Astrocyte (in vitro differentiated cells and primary cell): ENCODE measurements at regions not wholly inside any gene's neighbourhood (a gene's known extent, or its start where the extent isn't known, plus 50 kb on each side); places are given as distances from the start of the nearest gene placed in this dataset.

Experiments
- DNase-seq: peaks from one replicate; pipeline ENCODE4 v3.0.0-alpha.2; 2010; ENCODE audit warnings: low read depth
- FAIRE-seq: peaks from 2 replicates; lab custom pipeline; 2011; peaks lifted over from hg19 to GRCh38; lab: Jason Lieb, UNC
- H2AFZ ChIP-seq: 2 replicates; pipeline ENCODE4 v1.6.0; 2012; ENCODE audit warnings: low read depth, low read length, inconsistent platforms
- H3K27ac ChIP-seq: 2 replicates; pipeline ENCODE4 v1.5.1; 2011; ENCODE audit warnings: low read depth, low read length, inconsistent platforms
- H3K27me3 ChIP-seq: 2 replicates; pipeline ENCODE4 v1.6.0; 2011; ENCODE audit warnings: low read length, inconsistent platforms; ENCODE audit not compliant: insufficient read depth
- H3K36me3 ChIP-seq: 2 replicates; pipeline ENCODE4 v1.5.1; 2011; ENCODE audit warnings: low read length, inconsistent platforms; ENCODE audit not compliant: insufficient read depth
- H3K4me1 ChIP-seq: 2 replicates; pipeline ENCODE4 v1.5.1; 2011; ENCODE audit warnings: low read length, inconsistent platforms; ENCODE audit not compliant: insufficient read depth
- H3K4me2 ChIP-seq: 2 replicates; pipeline ENCODE4 v1.6.0; 2012; ENCODE audit warnings: low read length, inconsistent platforms
- H3K4me3 ChIP-seq: 2 replicates; pipeline ENCODE4 v1.5.1; 2011; ENCODE audit warnings: low read depth, mild to moderate bottlenecking, low read length, inconsistent platforms; ENCODE audit not compliant: insufficient read depth
- H3K79me2 ChIP-seq: 2 replicates; pipeline ENCODE4 v1.6.0; 2012; ENCODE audit warnings: mild to moderate bottlenecking, low read length, inconsistent platforms; ENCODE audit not compliant: insufficient read depth
- H3K9ac ChIP-seq: 2 replicates; pipeline ENCODE4 v1.6.0; 2012; ENCODE audit warnings: mild to moderate bottlenecking, low read length, inconsistent platforms
- H3K9me3 ChIP-seq: 2 replicates; pipeline ENCODE4 v1.5.1; 2012; ENCODE audit warnings: low read depth, mild to moderate bottlenecking, low read length, inconsistent platforms; ENCODE audit not compliant: insufficient read depth
- H4K20me1 ChIP-seq: 2 replicates; pipeline ENCODE4 v1.6.0; 2012; ENCODE audit warnings: low read length, inconsistent platforms; ENCODE audit not compliant: insufficient read depth
- H3K27ac Mint-ChIP-seq: one replicate; pipeline ENCODE4 v1.8.0; 2021; ENCODE audit warnings: mild to moderate bottlenecking, mixed read lengths; ENCODE audit not compliant: unreplicated experiment
- H3K27me3 Mint-ChIP-seq: one replicate; pipeline ENCODE4 v1.8.0; 2021; ENCODE audit warnings: low read depth, mixed read lengths; ENCODE audit not compliant: unreplicated experiment
- H3K36me3 Mint-ChIP-seq: one replicate; pipeline ENCODE4 v1.8.0; 2021; ENCODE audit warnings: low read depth, mixed read lengths; ENCODE audit not compliant: unreplicated experiment
- H3K4me1 Mint-ChIP-seq: one replicate; pipeline ENCODE4 v1.8.0; 2021; ENCODE audit warnings: low read depth, mixed read lengths; ENCODE audit not compliant: unreplicated experiment
- H3K4me3 Mint-ChIP-seq: one replicate; pipeline ENCODE4 v1.8.0; 2021; ENCODE audit warnings: mild to moderate bottlenecking, moderate library complexity, mixed read lengths; ENCODE audit not compliant: unreplicated experiment
- H3K9me3 Mint-ChIP-seq: one replicate; pipeline ENCODE4 v1.8.0; 2021; ENCODE audit warnings: mild to moderate bottlenecking, mixed read lengths; ENCODE audit not compliant: unreplicated experiment
- EZH2 ChIP-seq: IDR thresholded peaks from 2 replicates; pipeline ENCODE4 v1.6.1; 2012; ENCODE audit warnings: mild to moderate bottlenecking, low read length, inconsistent platforms; ENCODE audit not compliant: insufficient read depth
- TF ChIP-seq, protein P1 (sequence below): IDR thresholded peaks from 2 replicates; pipeline ENCODE4 v1.5.1; 2011; ENCODE audit warnings: low read depth, mild to moderate bottlenecking, inconsistent platforms, low read length, moderate library complexity; ENCODE audit not compliant: insufficient read depth

DNA sequence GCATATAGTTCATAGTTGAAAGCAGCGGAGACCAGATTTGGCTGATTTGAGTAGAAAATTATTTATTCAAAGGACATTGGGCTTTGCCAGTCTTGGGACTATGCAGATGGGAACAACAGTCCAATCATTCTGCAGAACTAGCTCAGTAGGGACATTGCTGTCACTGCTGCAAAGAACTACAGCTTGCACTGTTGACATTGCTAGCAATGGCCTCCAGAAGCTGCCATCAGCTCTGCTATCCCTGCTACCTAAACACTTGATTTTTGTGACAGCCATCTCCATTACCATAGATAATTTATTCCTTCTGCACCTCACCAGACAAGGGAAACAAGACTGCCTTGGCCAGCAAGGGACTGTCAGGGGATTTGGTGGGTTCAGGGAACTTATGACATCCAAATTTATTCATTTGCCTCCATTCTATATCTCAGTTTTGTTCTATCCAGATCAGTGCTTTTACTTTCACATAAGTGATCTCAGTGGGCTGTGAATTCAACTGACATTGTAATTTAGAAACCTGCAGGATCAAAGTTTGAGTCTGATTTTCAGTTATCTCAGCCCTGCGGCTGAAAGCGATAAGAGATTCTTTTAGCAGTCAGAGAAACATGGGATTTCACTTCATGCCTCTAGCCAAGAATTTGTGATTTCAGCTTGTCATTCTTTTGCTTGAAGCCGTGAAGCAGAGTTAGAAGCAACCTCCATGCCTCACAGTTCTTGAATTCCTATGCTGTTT lies 136.7 kb upstream of the FBXO33 start:
- no peaks in the 10 kb centered on the region for H3K4me1 Mint-ChIP-seq
- H3K9ac ChIP-seq, result no peak overlapping the region
- H3K4me3 Mint-ChIP-seq, result no peak overlapping the region
- H3K27ac Mint-ChIP-seq, result no peak overlapping the region
- no peaks in the 10 kb centered on the region for H3K36me3 ChIP-seq
- H3K36me3 Mint-ChIP-seq, result no peaks in the 10 kb centered on the region
- H3K4me3 ChIP-seq, result no peak overlapping the region
- no peaks in the 10 kb centered on the region for H3K27me3 Mint-ChIP-seq
- no peaks in the 10 kb centered on the region for H3K27me3 ChIP-seq
- no peaks in the 10 kb centered on the region for H3K4me1 ChIP-seq
- no peaks in the 10 kb centered on the region for H4K20me1 ChIP-seq
- no peak overlapping the region for H3K27ac ChIP-seq
- DNase-seq, result no peak
- H2AFZ ChIP-seq, result no peak overlapping the region
- no peaks in the 10 kb centered on the region for H3K79me2 ChIP-seq
- TF ChIP-seq, protein P1, sequence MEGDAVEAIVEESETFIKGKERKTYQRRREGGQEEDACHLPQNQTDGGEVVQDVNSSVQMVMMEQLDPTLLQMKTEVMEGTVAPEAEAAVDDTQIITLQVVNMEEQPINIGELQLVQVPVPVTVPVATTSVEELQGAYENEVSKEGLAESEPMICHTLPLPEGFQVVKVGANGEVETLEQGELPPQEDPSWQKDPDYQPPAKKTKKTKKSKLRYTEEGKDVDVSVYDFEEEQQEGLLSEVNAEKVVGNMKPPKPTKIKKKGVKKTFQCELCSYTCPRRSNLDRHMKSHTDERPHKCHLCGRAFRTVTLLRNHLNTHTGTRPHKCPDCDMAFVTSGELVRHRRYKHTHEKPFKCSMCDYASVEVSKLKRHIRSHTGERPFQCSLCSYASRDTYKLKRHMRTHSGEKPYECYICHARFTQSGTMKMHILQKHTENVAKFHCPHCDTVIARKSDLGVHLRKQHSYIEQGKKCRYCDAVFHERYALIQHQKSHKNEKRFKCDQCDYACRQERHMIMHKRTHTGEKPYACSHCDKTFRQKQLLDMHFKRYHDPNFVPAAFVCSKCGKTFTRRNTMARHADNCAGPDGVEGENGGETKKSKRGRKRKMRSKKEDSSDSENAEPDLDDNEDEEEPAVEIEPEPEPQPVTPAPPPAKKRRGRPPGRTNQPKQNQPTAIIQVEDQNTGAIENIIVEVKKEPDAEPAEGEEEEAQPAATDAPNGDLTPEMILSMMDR, result no peak
- TF ChIP-seq EZH2, result no peak
- H3K4me2 ChIP-seq, result no peak overlapping the region
- H3K9me3 Mint-ChIP-seq, result peaks cover 2% of the 10 kb centered on the region
- H3K9me3 ChIP-seq, result no peaks in the 10 kb centered on the region
- no peak for FAIRE-seq

DNA sequence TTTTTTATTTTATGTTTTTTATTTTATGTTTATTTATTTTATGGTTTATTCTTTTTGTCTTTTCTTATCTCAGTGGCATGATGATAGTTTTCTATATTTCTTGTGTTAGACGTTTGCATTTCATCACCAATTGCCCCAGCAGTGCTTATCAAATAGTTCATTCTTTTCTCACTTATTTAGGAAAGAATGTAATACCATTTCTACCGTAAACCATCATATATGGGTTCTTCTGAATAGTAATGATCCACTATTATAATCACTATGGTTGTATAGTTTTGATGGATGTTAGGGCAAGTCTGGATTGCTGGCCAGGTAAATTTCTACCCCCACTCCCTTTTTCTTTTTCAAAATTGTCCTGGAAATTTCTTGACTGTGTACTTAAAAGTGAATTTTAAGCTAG lies 134.6 kb upstream of the FBXO33 start:
- no peak overlapping the region for H3K4me3 Mint-ChIP-seq
- no peaks in the 10 kb centered on the region for H3K36me3 Mint-ChIP-seq
- H3K27ac Mint-ChIP-seq, result no peak overlapping the region
- no peak for DNase-seq
- no peaks in the 10 kb centered on the region for H3K27me3 Mint-ChIP-seq
- H3K27ac ChIP-seq, result no peak overlapping the region
- H3K79me2 ChIP-seq, result no peaks in the 10 kb centered on the region
- no peaks in the 10 kb centered on the region for H3K36me3 ChIP-seq
- no peaks in the 10 kb centered on the region for H3K9me3 ChIP-seq
- no peaks in the 10 kb centered on the region for H4K20me1 ChIP-seq
- no peak overlapping the region for H3K9ac ChIP-seq
- H3K27me3 ChIP-seq, result no peaks in the 10 kb centered on the region
- no peak overlapping the region for H3K4me3 ChIP-seq
- no peak for TF ChIP-seq EZH2
- TF ChIP-seq, protein P1, result no peak
- peaks cover 4% of the 10 kb centered on the region for H3K9me3 Mint-ChIP-seq
- FAIRE-seq, result no peak
- H3K4me1 ChIP-seq, result no peaks in the 10 kb centered on the region
- H3K4me1 Mint-ChIP-seq, result peaks cover 4% of the 10 kb centered on the region
- H3K4me2 ChIP-seq, result no peak overlapping the region
- H2AFZ ChIP-seq, result no peak overlapping the region

DNA sequence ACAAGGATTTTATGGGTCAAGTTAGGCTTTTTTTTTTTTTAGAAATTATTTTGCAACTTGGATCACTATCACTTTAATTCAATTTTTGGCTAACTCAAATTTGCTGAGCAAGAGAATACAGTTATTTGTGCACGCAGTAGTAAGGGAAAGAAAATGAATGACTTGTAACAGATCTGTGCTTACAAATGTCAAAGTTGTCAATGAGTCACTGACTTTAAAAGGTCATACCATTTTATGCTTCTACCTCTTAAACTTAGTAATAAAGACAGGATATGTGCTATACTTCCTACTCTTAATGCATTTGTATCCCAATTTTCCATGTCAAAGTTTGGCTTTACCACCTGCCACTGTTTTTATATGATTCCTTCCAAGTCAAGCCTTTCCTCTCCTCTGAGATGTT lies 131.1 kb upstream of the FBXO33 start:
- H4K20me1 ChIP-seq, result no peaks in the 10 kb centered on the region
- no peak overlapping the region for H3K4me3 ChIP-seq
- no peak for DNase-seq
- no peak for TF ChIP-seq EZH2
- TF ChIP-seq, protein P1, result no peak
- H3K27me3 ChIP-seq, result no peaks in the 10 kb centered on the region
- no peaks in the 10 kb centered on the region for H3K36me3 Mint-ChIP-seq
- no peak overlapping the region for H3K4me3 Mint-ChIP-seq
- peaks cover 4% of the 10 kb centered on the region for H3K4me1 Mint-ChIP-seq
- peak; percentile 34 for FAIRE-seq
- no peaks in the 10 kb centered on the region for H3K36me3 ChIP-seq
- no peaks in the 10 kb centered on the region for H3K79me2 ChIP-seq
- no peaks in the 10 kb centered on the region for H3K27me3 Mint-ChIP-seq
- H3K4me2 ChIP-seq, result no peak overlapping the region
- no peaks in the 10 kb centered on the region for H3K9me3 ChIP-seq
- no peak overlapping the region for H3K27ac ChIP-seq
- no peaks in the 10 kb centered on the region for H3K4me1 ChIP-seq
- peaks cover 11% of the 10 kb centered on the region for H3K9me3 Mint-ChIP-seq
- H3K9ac ChIP-seq, result no peak overlapping the region
- no peak overlapping the region for H3K27ac Mint-ChIP-seq
- H2AFZ ChIP-seq, result no peak overlapping the region
